ENCODE measurements at regions not wholly inside any gene's neighbourhood (a gene's known extent, or its start where the extent isn't known, plus 50 kb on each side); places are given as distances from the start of the nearest gene placed in this dataset.

GRCh38 chr6:12567682-12568081 is 148.9 kb upstream of the PHACTR1 start (continued):
- TF ChIP-seq, protein P1, sequence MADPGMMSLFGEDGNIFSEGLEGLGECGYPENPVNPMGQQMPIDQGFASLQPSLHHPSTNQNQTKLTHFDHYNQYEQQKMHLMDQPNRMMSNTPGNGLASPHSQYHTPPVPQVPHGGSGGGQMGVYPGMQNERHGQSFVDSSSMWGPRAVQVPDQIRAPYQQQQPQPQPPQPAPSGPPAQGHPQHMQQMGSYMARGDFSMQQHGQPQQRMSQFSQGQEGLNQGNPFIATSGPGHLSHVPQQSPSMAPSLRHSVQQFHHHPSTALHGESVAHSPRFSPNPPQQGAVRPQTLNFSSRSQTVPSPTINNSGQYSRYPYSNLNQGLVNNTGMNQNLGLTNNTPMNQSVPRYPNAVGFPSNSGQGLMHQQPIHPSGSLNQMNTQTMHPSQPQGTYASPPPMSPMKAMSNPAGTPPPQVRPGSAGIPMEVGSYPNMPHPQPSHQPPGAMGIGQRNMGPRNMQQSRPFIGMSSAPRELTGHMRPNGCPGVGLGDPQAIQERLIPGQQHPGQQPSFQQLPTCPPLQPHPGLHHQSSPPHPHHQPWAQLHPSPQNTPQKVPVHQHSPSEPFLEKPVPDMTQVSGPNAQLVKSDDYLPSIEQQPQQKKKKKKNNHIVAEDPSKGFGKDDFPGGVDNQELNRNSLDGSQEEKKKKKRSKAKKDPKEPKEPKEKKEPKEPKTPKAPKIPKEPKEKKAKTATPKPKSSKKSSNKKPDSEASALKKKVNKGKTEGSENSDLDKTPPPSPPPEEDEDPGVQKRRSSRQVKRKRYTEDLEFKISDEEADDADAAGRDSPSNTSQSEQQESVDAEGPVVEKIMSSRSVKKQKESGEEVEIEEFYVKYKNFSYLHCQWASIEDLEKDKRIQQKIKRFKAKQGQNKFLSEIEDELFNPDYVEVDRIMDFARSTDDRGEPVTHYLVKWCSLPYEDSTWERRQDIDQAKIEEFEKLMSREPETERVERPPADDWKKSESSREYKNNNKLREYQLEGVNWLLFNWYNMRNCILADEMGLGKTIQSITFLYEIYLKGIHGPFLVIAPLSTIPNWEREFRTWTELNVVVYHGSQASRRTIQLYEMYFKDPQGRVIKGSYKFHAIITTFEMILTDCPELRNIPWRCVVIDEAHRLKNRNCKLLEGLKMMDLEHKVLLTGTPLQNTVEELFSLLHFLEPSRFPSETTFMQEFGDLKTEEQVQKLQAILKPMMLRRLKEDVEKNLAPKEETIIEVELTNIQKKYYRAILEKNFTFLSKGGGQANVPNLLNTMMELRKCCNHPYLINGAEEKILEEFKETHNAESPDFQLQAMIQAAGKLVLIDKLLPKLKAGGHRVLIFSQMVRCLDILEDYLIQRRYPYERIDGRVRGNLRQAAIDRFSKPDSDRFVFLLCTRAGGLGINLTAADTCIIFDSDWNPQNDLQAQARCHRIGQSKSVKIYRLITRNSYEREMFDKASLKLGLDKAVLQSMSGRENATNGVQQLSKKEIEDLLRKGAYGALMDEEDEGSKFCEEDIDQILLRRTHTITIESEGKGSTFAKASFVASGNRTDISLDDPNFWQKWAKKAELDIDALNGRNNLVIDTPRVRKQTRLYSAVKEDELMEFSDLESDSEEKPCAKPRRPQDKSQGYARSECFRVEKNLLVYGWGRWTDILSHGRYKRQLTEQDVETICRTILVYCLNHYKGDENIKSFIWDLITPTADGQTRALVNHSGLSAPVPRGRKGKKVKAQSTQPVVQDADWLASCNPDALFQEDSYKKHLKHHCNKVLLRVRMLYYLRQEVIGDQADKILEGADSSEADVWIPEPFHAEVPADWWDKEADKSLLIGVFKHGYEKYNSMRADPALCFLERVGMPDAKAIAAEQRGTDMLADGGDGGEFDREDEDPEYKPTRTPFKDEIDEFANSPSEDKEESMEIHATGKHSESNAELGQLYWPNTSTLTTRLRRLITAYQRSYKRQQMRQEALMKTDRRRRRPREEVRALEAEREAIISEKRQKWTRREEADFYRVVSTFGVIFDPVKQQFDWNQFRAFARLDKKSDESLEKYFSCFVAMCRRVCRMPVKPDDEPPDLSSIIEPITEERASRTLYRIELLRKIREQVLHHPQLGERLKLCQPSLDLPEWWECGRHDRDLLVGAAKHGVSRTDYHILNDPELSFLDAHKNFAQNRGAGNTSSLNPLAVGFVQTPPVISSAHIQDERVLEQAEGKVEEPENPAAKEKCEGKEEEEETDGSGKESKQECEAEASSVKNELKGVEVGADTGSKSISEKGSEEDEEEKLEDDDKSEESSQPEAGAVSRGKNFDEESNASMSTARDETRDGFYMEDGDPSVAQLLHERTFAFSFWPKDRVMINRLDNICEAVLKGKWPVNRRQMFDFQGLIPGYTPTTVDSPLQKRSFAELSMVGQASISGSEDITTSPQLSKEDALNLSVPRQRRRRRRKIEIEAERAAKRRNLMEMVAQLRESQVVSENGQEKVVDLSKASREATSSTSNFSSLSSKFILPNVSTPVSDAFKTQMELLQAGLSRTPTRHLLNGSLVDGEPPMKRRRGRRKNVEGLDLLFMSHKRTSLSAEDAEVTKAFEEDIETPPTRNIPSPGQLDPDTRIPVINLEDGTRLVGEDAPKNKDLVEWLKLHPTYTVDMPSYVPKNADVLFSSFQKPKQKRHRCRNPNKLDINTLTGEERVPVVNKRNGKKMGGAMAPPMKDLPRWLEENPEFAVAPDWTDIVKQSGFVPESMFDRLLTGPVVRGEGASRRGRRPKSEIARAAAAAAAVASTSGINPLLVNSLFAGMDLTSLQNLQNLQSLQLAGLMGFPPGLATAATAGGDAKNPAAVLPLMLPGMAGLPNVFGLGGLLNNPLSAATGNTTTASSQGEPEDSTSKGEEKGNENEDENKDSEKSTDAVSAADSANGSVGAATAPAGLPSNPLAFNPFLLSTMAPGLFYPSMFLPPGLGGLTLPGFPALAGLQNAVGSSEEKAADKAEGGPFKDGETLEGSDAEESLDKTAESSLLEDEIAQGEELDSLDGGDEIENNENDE (IDR thresholded peaks at IDR 0.05; ENCODE audit: insufficient replicate concordance, low read length) = no peak

Measured in H1 (cell line).